WI38 (cell line): ENCODE measurements at regions not wholly inside any gene's neighbourhood (a gene's known extent, or its start where the extent isn't known, plus 50 kb on each side); places are given as distances from the start of the nearest gene placed in this dataset.

Source experiments
- H3K4me3 ChIP-seq: 2 replicates; pipeline ENCODE4 v1.5.1; 2011; ENCODE audit warnings: low read depth, mild to moderate bottlenecking, control low read depth, low read length
- CTCF ChIP-seq: IDR thresholded peaks from 2 replicates; pipeline ENCODE4 v1.5.1; 2012; ENCODE audit warnings: low read depth, mild to moderate bottlenecking, control low read depth, low read length

- no peak for TF ChIP-seq CTCF
- H3K4me3 ChIP-seq: no peak overlapping the region
These were observed 592.0 kb upstream of the ADGRB3 start for GRCh38 chr6:68043122-68043398.

DNA sequence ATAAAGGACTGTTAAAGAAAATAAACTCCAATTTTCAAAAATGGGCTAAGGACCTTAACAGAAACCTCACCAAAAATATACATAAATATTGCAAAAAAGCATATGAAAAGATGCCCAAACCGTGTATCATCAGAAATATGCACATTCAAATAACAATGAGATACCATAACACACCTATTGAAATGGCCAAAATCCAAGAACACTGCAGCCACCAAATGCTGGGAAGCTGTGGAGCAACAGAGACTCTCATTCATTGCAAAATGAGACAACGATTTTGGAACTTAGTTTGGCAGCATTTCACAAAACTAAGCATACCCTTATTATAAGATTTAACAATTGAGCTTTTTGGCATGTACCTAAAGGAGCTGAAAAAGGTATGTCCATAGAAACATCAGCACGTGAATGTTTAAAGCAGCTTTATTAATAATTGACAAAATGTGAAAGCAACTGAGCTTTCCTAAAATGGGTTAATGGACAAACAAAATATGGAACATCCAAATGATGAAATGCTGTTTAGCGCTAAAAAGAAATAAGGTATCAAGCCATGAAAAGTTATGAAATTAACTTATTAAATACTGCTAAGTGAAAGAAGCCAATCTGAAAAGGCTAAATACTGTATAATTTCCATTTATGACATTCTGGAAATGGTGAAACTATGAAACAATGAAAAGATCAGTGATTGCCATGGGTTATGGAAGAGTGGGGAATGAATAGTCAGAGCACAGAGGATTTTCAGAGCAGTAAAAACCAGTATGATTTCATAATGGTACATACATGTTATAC is 592.6 kb upstream of the ADGRB3 start:
- TF ChIP-seq CTCF: no peak
- no peak overlapping the region for H3K4me3 ChIP-seq

DNA sequence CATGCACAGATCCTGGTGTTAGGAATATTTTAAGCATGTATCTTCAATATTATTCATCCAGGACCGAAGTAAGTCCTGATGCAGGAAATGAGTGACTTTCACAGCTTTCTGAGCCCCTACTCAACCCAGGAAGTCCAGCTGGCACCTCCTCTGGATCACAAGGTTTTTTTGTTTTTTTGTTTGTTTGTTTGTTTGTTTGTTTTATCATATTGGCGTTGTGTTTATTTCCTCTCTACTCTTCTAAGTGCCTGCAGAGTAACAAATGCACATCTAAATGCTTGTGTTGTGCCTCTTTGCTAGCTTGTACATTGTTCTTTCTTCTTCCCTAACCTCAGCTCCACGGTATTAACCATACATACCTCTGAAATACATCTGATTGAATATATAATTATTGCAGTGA is 594.3 kb upstream of the ADGRB3 start:
- no peak overlapping the region for H3K4me3 ChIP-seq
- TF ChIP-seq CTCF: no peak

GRCh38 chr6:68040312-68040778 is 594.7 kb upstream of the ADGRB3 start:
- TF ChIP-seq CTCF: no peak

DNA sequence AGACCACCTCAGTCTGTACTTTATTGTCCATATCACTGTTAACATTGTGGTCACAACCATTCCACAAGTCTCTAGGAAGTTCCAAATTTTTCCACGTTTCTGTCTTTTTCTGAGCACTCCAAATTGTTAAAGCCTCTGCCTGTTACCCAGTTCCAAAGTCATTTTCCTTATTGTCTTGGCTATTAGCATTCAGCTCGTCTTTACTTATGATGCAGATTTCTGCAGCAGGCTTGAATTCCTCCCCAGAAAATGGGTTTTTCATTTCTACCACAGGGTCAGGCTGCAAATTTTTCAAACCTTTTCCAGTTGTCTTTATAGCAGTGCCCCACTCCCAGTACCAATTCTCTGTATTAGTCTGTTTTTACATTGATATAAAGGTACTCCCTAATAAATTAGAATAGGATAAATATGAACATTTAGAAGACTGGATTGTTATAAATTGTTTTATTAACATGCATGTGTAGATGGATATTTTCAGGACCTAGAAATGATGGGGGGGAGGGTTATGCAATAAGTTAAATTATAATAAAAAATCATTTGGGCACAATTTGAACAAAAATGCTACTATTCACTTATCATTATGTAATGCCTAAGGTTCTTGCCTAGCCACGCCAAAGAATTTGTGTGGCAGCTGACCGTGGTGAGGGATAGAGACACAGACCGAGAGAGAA is 595.3 kb upstream of the ADGRB3 start:
- H3K4me3 ChIP-seq: no peak overlapping the region
- TF ChIP-seq CTCF: no peak

More at GRCh38 chr6:68040312-68040778, 594.7 kb upstream of the ADGRB3 start:
- H3K4me3 ChIP-seq: no peak overlapping the region

DNA sequence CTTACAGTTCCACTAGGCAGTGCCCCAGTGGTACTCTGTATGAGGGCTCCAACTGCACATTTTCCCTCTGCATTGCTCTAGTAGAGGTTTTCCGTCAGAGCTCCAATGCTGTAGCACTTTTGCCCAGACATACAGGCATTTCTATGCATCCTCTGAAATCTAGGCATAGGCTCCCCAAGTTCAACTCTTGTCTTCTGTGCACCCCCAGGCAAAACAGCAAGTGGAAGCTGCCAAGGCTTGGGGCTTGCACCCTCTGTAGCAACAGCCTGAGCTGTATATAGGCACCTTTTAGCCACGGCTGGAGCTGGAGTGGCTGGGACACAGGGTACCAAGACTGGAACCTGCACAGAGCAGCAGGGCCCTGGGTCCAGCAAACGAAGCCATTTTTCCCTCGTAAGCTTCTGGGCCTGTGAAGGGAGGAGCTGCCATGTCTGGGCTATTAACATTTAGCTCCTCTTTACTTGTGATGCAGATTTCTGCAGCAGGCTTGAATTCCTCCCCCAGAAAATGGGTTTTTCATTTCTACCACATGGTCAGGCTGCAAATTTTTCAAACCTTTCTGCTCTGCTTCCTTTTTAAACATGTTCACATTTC is 596.2 kb upstream of the ADGRB3 start:
- no peak overlapping the region for H3K4me3 ChIP-seq
- no peak for TF ChIP-seq CTCF

DNA sequence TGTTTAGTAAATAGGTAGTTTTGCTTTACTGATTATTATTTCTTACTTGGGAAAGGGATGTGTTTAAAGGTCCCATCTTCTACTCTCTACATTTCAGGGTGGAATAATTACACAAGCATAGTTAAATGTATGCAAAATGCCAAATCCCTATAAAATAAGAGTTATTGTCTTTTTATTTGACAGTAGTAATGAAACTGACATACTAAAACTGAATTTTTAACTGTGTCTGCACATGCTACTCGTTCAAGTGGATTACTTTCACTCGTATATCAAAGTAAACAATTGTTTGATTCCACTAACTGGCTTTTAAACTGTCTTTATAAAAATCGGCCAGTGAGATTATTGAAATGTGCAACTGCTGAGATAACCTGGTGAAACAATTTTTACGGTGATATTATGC is 602.9 kb upstream of the ADGRB3 start:
- no peak overlapping the region for H3K4me3 ChIP-seq
- no peak for TF ChIP-seq CTCF
